ENCODE measurements at regions not wholly inside any gene's neighbourhood (a gene's known extent, or its start where the extent isn't known, plus 50 kb on each side); places are given as distances from the start of the nearest gene placed in this dataset.

GRCh38 chr13:64255988-64256387, 2840.3 kb upstream of the PCDH20 start:
- Histone ChIP-seq H3K9me3 (ENCODE audit: control insufficient read depth in 1 of 2, insufficient read depth in 1 of 2, low read depth in 1 of 2, low read length in 2 of 2) (peaks cover 0 to 6% of the 10 kb centered on the region in 2 experiments; a peak in 1 of 4 replicates), H3K9me2 (ENCODE audit: insufficient read depth) (no peaks in the 10 kb centered on the region), H3K4me1 (ENCODE audit: control insufficient read depth in 1 of 2, insufficient read depth in 2 of 2, low read length in 2 of 2) (no peaks in the 10 kb centered on the region), H2AFZ (ENCODE audit: low read depth, low read length, poor library complexity, severe bottlenecking) (no peak overlapping the region), H3K9ac (ENCODE audit: low read length) (no peak overlapping the region), H3K27ac (ENCODE audit: low read depth, low read length) (no peak overlapping the region), H3K36me3 (ENCODE audit: control insufficient read depth in 1 of 2, insufficient read depth in 2 of 2, low read length in 2 of 2) (no peaks in the 10 kb centered on the region), H3K4me3 (replicated peaks in 1 of 2; ENCODE audit: low read depth in 1 of 2, low read length in 2 of 2) (no peak overlapping the region), H4K20me1 (ENCODE audit: insufficient read depth) (no peaks in the 10 kb centered on the region), H3K4me2 (ENCODE audit: low read length) (no peak overlapping the region), H3K79me2 (ENCODE audit: insufficient read depth, low read length) (no peaks in the 10 kb centered on the region), H3K27me3 (ENCODE audit: insufficient read depth, low read length) (no peaks in the 10 kb centered on the region)
- ChIA-PET POLR2A (no interaction called here), CTCF (no interaction called here), RAD21 (ENCODE audit: low non-redundant PET in 1 of 2, low total read pairs in 2 of 2, uncharacterized antibody in 2 of 2, unreplicated experiment in 2 of 2) (no interaction called here)
- intact Hi-C loops (cut with micrococcal nuclease): no loop called here
- DNase-seq (ENCODE audit: low read depth, low spot score): no peak
- BruUV-seq (replicated peaks): no TSS peak
- TF ChIP-seq MAX (IDR thresholded peaks at IDR 0.05) (no peak), SP1 (IDR thresholded peaks at IDR 0.05; ENCODE audit: low read depth) (no peak), EGR1 (IDR thresholded peaks at IDR 0.05; ENCODE audit: low read depth) (no peak), EZH2phosphoT487 (IDR thresholded peaks at IDR 0.05; ENCODE audit: borderline replicate concordance) (no peak), RAD21 (IDR thresholded peaks at IDR 0.05; ENCODE audit: low read depth) (no peak), ATF3 (IDR thresholded peaks at IDR 0.05) (no peak), CBX3 (IDR thresholded peaks at IDR 0.05; ENCODE audit: low read depth) (no peak), TCF7L2 (IDR thresholded peaks at IDR 0.05; ENCODE audit: borderline replicate concordance, extremely low read depth, insufficient read depth, insufficient read length) (no peak), ZNF274 (IDR thresholded peaks at IDR 0.05; ENCODE audit: low read depth, low read length) (no peak), JUND (IDR thresholded peaks at IDR 0.05) (no peak), ZBTB33 (IDR thresholded peaks at IDR 0.05; ENCODE audit: extremely low read depth, insufficient replicate concordance, low read length) (no peak), ELF1 (IDR thresholded peaks at IDR 0.05; ENCODE audit: borderline replicate concordance, low read depth) (no peak), REST (IDR thresholded peaks at IDR 0.05; ENCODE audit: low read depth) (no peak), FOSL1 (IDR thresholded peaks at IDR 0.05; ENCODE audit: low read depth) (no peak), ZFX (IDR thresholded peaks at IDR 0.05) (no peak), POLR2A (IDR thresholded peaks at IDR 0.05; ENCODE audit: borderline replicate concordance, extremely low read depth, insufficient read depth, insufficient read length) (no peak), POLR2AphosphoS5 (IDR thresholded peaks at IDR 0.05; ENCODE audit: low read depth, low read length) (no peak), SRF (IDR thresholded peaks at IDR 0.05; ENCODE audit: low read depth) (no peak)
- no peak for ATAC-seq

Data from HCT116 (cell line).